ENCODE measurements at regions not wholly inside any gene's neighbourhood (a gene's known extent, or its start where the extent isn't known, plus 50 kb on each side); places are given as distances from the start of the nearest gene placed in this dataset.

DNA sequence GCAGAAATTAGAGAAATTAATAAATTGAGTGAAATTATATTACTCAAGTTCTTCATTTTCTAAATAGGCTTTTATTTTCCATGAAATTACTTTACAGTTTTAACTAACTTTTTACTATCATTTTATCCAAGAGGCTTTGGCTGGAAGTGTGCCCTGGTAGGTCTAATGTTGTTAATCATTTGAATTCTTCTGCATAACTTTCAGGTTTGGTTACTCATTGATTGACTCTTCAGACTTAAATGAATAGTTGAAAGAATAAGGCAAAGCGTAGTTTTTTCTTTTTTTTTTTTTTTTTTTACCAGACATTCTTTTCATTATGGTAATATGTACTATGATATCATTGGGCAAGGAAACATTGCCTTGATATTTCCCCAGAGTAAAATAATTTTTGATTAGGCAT, 228.4 kb upstream of the MMADHC start:
- TF ChIP-seq SRF (IDR thresholded peaks at IDR 0.05; ENCODE audit: low read depth) (no peak), EZH2 (IDR thresholded peaks at IDR 0.05) (no peak), RAD21 (IDR thresholded peaks at IDR 0.05; ENCODE audit: low read depth) (no peak), YY1 (IDR thresholded peaks at IDR 0.05; ENCODE audit: extremely low read depth, insufficient replicate concordance, low read depth, low read length) (no peak), EZH2phosphoT487 (IDR thresholded peaks at IDR 0.05; ENCODE audit: borderline replicate concordance) (no peak), POLR2A (IDR thresholded peaks at IDR 0.05; ENCODE audit: borderline replicate concordance, extremely low read depth, insufficient read depth, insufficient read length) (no peak)
- TF ChIP-seq, protein P1, sequence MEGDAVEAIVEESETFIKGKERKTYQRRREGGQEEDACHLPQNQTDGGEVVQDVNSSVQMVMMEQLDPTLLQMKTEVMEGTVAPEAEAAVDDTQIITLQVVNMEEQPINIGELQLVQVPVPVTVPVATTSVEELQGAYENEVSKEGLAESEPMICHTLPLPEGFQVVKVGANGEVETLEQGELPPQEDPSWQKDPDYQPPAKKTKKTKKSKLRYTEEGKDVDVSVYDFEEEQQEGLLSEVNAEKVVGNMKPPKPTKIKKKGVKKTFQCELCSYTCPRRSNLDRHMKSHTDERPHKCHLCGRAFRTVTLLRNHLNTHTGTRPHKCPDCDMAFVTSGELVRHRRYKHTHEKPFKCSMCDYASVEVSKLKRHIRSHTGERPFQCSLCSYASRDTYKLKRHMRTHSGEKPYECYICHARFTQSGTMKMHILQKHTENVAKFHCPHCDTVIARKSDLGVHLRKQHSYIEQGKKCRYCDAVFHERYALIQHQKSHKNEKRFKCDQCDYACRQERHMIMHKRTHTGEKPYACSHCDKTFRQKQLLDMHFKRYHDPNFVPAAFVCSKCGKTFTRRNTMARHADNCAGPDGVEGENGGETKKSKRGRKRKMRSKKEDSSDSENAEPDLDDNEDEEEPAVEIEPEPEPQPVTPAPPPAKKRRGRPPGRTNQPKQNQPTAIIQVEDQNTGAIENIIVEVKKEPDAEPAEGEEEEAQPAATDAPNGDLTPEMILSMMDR (IDR thresholded peaks at IDR 0.05 in 2 of 3, conservative IDR thresholded peaks at IDR 0.05 in 1 of 3; ENCODE audit: borderline replicate concordance in 1 of 3, insufficient read depth in 1 of 3, low read depth in 2 of 3, low read length in 2 of 3): no peak
